Stimulated activated CD8-positive, alpha-beta memory T cell treated with anti-CD3 and anti-CD28 coated beads, Interleukin-7, amount 100 ng/mL, for 4 hours (primary cell): ENCODE measurements at regions not wholly inside any gene's neighbourhood (a gene's known extent, or its start where the extent isn't known, plus 50 kb on each side); places are given as distances from the start of the nearest gene placed in this dataset.

ENCODE experiments used
- DNase-seq, 2 donors: peaks; one replicate each; pipeline ENCODE4 v3.0.0-alpha.2; 2020; ENCODE audit warnings: low read depth in 2 of 2

DNA sequence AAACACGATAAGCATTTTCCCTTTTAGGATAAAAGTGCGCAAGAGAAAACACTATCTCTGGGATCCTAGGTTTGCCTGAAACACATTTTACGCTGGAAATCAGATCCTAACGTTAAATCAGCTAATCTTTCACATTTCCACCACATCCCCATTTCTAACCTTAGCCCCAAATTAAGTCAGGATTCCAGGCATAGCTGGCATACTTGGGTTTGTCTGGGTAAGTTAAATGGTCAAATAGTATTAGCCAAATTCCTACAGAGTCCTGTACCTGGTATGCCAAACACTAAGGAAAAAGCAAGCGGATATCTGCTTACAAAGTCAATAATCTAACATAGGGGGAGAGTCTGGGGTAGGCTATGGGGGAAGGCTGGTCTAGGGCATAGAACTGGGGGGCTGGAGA is 557.4 kb upstream of the ZFHX3 start:
- DNase-seq, result no peak

DNA sequence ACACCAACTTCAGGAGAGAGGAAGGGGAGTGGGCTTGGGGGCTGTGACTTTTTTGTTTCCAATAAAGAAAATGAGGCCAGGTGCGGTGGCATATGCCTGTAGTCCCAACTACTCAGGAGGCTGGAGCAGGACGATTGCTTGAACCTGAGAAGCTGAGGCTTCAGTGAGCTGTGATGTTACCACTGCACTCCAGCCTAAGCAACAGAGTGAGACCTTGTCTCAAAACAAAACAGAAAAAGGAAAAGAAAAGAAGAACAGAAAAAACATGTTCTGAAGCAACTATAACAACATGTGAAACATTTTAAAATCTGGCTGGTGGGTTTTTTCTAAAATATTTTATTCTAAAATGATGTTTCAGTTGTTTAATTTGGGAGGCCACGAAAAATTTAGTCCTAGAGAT is 554.0 kb upstream of the ZFHX3 start:
- DNase-seq, result no peak

DNA sequence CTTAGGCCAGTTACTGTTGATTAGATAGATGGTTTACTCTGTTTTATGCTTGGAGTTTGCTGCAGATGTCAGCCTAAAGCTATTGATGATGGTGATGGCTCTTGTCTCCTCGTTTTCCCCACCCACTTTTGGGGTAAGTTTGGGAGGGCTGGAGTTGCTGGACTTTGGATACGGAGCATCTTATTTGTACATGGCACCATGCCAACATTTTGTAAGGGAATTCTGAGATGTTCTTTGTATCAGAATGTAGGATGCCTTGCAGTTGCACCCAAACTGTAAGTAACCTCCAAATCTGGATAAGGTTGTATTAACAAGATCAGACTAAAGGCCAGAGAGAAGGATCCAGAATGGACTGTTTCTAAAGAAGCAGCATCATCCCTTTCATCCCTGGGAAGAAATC is 551.9 kb upstream of the ZFHX3 start:
- DNase-seq, result no peak

DNA sequence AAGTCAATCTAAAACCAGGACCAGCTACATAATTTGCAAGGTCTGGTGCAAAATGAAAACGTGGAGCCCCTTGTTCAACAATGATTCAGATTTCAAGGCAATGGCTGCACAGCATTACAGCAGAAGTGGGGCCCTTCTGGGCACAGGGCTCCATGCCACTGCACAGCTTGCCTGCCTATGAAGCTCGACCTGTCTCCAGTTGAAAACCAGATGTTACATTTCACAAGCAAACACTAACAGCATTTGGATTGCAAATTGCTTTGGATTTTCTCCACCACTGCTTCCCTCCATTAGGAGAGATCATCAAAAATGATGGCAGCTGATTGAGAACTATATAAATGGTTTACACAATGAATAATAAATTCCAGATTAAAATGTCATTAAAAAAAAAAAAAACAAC is 551.4 kb upstream of the ZFHX3 start:
- no peak for DNase-seq

DNA sequence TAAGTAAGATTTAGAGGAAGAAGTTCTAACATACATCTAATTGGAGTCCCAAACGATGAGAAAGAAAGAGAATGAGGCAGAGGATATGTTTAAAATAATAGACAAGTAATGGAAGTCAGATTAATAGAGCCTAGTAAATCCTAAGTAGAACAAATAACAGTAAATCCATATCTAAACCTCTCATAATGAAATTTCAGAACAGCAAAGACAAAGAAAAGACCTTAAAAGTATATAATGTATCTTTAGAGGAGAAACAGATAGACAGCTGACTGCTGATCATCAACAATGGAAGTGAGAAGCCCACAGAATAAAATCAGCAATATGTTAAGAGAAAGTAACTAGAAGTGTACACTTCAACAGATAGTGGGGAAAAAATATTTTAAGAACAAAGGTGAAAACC is 536.2 kb upstream of the ZFHX3 start:
- no peak for DNase-seq

DNA sequence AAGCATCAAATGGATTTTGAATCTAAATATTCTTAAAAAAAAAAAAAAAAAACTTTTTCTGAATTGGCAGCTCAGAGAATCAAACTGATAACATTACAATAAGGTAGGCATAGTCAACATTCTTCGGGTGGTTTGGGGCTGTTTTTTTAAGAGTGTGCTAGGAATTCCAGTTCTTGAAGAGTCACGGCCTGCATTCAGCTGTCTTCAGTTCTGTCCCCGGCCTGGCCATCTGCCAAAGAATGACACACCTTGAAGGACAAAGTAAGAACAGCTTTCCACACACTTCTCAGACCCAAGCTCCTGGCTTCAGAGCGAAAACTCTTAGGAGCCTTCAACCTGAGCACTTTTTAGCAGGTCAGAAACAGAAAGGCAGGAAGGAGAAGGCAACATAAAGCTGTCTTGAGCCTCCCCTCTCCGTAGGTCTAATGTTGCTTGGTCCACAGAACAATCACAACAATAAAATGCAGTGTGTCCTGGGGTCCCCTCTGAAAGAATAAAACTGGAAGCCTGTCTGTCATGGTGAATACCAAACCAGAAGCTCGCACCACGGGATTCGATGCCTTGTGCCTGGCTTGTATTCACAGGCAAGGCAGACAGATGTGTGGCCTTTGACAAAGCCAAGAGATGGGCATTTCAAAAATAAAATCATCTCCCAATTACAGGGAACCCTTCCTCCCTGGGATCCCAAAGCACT is 524.4 kb upstream of the ZFHX3 start:
- DNase-seq, result no peak

DNA sequence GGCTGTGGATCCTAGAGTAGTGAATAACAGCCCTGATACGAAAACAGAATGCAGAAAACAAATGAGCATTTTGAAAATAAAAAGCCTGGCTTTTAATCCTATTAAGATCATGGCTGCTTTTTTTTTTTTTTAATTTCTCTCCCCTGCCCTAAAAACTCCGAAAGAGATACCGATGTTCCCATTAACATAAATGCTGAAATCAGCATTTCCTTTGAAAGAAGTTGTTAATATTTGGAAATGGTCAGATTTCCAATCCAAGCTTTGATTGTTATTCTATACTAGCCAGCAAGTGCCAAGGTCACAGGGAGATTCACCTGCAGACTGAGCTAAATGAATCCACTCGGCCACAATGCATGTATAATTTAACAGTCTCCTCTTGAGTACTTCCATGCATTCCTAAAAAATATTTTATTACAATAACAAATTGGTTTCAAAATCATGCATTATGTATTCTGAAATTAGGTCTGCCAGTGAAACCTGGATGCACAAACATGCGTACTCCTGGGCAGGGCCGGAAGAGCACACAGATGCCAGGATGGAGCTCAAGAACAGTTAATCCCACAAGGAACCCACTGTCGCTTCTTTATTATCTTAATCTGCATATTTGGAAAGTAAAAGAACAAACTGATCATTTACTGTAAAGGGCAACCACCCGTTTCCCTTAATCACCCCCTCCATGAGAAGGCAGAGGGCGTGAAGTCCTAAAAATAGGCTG is 521.5 kb upstream of the ZFHX3 start:
- DNase-seq, result no peak

DNA sequence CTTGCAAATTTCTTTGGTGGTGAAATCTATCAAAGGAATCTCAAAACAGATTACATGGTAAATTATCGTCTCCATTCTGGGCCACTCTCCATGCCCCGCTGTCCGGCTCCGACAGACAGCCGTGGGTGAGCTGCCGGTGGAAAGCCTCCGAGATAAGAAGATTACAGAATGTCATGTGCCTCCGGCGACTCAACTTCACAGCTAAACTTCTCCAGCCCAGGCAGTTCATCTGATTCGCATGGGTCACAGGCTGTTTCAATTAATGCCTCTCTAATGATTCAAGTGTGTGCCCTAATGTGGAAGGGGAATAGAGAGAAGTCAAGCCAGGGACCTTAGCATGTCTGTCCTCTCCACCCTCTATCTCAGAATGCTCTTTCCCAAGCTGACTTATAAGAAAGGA is 520.8 kb upstream of the ZFHX3 start:
- DNase-seq, result no peak

DNA sequence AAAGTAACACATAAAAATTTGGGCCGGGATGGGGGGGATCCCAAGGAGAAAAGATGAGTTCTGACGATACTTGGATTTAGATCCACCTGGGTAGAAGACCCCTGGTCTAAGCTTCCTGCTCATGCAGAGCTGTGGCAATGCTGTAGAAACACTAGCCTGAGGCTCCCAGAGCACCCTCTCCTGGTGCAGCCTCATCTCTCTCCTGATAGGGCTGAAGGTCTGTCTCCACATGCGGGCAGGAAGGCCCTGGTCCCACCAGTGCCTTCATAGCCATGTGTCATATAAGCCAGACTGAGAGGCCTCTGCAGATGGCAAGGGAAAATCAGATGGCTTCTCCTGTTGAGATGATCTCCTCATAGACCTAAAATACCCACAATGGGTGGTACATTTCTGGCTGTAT is 518.0 kb upstream of the ZFHX3 start:
- no peak for DNase-seq

DNA sequence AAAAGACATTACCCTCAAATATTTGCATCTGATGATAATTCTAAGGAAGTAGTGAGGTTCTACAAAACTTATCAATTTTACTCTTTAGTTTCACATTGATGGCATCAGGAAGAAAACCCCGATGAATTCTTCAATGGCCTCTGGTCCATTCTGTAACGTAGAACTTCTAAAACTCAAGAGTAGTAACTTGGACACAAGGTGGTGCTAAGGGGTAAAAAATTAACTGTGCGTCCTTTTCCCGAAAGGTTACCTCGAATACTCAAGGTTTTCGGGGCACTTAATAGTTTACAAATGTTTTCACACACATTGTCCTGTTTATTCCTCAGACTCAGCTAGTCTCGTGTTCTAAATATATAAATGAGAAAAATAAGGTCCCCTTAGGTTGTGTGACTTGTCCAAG is 517.3 kb upstream of the ZFHX3 start:
- DNase-seq, result no peak

DNA sequence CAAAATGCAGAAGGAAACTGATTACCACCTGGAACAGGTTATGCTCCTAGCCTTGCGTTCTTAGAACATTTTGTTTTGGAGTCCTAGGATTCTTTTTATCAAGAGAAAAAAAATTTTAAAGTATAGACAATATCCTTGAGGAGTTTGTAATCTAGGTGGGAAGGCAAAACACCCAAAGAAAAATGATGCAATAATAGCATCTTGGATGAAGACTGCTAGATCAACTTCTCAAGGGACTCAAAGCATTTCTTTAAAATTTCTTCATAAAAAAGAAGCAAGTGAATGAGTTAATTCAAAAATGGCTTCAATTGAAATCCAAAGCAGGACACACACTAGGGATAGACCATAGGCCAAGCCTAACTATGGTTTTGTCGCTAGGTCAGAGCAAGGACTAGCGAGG is 515.8 kb upstream of the ZFHX3 start:
- no peak for DNase-seq

DNA sequence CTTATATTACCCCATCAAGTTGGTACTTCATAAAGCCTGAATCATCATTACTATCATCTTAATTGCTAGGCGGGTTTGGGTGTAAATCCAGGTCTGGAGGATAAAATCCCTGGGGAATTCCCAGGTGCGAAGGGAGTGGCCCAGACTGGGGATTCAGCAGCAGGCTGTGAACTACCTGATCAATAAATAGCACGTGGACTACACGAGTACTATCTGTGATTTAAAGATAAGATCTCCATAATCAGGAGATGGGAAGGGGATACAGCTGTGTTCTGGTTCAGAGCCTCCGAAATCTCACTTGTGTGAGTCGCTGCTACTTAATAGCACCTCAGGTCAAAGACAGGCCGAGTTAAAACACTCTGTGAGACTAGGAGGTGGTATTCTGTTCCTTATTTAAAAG is 512.6 kb upstream of the ZFHX3 start:
- DNase-seq, result no peak

DNA sequence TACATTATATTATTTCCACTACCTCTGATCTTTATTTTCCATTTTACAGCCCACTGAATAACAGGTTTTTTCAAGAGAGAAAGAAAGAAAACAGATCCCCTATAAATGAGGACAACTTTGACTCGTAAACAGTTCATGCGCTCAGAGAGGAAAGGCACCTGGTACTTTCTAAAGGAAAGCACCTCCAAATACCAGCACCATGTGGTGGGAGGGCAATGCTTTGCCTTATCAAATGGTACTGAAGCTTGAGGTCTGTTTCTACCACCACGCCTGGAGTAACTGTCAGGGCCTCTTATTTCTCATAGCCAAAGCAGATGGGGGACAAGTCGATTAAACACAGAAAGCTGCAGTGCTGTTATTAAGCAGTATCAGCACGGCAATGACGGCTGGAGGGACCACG is 510.3 kb upstream of the ZFHX3 start:
- no peak for DNase-seq

DNA sequence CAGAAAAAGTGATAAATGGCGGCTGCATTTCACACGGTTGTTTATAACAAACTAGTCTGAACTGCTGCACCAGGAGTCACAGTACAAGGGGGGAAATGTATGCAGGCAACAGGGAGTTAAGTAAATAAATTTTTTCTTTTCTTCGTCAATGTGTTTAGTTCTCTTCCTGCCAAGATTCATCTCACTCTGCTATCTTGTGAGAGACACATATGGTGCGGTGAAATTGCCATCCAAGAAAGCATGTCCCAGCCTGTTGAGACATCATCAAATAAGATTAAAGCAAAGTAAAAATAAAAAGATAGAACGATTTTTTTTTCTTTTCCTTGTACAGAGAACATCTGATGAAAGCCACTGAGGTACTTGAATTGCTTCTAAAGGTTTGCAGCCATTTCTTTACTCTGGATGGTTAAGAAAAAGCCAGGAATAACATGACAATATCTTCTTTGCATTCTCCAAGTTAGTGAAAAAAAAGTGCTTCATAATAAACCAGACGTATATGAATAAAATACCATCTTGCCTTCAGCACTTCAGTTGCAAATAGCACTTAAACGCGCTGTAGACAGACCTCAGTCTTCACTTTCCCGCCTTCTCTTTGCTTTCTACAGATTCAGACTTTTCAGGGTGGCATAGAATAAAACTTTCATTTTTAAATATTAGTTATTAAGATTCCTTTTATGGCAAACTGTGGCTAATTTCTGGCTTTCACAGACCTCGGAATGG is 506.2 kb upstream of the ZFHX3 start:
- no peak for DNase-seq

DNA sequence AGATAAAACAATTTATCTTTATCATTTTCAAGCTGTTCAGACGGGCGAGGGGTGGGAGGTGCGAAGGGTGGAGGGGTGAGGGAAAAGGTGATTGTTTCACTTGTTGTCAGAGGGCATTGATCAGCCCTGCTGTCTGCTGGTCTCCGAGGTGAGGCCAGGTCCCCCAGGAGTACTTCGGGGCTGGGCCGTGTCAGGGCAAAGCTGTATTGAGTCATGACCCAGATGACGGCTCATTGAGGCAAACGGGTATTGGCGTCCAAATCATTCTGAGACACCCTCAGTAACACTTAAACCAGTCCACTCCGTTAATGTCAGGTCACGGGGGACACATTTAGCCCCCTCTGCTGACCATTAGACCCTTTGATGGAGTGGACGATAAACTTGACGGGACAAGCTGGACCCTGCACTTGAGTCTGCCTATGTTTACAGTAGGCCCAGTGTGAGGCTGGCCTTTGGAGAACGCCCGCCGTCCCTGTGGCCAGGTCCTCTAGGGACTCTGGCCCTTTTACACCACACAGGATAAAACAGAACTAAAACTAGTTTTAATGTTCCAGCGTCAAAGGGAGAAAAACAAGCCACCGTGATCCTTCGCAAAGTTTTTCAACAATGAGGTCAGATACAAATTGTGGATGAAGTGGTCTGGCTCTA is 502.2 kb upstream of the ZFHX3 start:
- no peak for DNase-seq

DNA sequence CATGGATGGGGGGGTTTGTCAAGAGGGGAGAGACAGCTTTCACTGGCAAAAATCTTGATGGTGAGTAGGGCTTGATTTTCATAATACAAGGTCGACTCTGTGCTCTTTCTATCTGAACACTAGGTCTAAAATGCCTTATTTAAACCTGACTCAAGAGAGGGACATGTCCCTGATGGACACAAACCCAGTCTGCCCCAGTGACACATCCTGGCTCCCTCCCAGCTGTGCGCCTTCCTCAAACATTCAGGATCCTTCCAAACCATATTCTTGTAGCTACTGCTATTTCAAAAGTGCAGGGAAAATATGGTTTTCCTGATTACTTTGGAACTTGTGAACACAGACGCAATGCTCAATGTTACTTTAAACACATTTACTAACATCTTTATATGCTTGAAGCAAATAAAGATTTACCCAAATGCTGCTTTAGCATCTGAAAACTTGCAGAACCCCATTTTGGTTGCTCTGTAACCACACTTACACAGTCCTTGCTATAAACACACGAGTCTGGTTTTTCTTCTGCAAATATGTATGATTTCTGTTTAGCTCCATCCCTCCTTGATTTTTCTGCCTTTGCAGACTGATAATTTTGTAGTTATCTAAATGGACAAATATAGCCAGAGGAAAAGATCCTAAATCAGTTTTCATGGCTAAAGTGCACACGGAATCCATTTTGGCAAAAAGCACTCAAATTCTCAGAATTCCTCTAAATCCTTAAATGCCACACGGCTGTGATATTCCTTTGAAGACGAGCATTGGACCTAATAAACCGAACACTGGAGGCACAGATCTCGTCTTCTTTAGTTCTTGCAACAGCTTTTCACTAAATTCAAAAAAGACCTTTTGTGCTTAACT is 499.9 kb upstream of the ZFHX3 start:
- DNase-seq, result no peak

DNA sequence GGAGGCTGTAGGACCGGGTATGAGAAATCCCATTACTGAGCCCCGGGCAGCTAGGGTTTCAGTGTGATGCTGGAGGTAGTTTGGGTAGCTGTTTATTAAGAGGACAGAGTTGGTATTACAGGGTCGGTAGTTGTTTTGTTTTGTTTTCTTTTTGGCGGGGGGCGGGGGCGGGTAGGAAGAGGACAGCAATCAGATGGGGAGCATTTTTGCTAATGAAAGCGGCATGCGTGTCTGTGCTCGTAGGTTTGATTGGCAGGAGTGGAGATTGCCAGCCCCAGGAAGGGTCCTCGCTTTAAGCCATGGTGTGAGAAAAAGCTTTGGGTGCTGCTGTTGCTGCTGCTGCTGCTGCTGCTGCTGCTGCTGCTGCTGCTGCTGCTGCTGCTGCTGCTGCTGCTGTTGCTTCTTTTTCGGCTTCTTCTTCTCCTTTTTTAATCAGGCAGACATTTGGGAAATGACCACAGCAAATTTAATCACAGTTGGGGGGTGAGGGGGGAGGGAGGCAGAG is 498.5 kb upstream of the ZFHX3 start:
- no peak for DNase-seq

DNA sequence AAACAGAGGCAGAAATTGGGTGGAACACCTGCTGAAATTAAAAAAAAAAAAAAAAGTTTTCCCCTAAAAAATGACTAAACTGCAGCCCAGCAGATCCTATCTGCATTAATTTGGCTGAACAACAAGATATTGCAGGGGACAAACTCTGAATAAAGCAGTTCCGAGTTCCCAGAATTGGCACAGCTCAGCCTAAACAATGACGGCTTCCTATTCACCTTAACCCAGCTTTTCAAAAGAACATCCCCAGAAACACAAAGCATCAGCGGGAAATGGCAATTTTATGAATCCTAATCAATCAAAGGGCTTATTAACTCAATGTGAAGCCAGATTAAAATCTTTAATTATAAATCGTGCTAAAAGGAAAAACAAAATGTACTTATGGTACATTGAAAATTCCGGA is 497.8 kb upstream of the ZFHX3 start:
- DNase-seq, result no peak

DNA sequence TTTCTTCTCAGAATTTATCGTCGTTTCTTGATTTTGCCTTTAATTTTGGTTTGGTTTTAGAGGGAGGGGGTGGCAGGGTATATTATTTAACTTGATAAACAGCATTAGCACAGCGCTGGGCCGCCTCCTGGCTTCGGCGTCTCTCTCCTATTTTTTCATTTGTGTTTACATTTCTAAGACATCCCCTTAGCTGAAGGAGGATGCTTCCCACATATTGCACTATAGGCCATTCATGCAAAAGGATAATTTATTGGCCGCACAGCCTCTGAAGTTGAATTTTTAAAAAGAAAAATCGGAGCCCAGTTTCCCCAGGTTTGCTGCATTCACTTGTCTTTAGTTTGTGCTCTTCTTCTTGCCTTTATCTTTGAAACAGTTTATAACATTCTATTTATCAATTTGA is 497.4 kb upstream of the ZFHX3 start:
- DNase-seq, result no peak

DNA sequence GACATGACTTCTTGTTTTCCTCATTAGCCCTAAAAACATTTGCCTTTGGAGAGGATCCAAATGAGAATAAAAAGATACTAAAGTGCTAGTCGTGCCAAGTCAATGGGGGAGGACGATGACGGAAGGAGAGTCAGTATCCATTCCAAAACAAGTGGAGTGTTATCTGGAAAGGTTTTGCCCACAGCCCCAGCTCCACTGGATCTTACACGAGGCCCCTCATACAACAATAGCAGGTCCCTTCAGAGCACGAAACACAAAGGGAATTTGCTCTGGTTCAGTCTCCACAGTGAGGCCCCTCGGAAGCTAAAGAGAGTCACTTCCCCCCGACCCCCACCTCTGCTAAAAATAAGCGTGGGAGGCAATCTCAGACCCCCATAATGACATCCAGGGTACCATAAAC is 496.9 kb upstream of the ZFHX3 start:
- no peak for DNase-seq

DNA sequence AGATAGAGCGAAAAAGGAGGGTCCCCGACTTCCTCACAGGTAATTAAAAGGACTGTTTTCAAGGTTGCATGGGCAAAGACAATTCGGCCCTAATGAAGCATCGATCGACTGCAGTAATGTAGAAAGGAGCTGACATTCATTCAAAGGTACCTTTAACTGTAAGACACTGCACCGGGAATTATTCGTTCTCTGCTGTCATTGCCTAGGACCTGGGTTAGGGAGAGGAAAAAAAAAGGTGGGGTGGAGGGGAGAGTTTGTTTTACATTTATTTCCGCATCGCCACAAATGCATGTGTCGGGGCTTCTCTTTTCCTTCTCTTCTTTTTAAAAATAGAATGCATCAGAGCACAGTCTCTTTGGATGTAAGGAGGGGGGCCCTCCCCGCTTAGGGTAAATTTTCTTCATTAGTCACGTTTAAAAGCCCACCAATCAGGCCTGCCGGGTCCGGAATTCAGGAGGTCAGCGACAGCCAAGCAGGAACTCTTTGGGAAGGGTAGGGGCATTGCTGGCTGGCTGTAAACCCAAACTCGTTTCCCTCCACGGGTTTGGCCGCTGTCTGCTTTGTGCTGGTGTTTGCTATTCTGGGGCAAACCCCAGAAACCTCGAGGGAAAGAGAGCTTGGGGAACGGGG is 496.2 kb upstream of the ZFHX3 start:
- no peak for DNase-seq
